Hematopoietic multipotent progenitor cell (in vitro differentiated cells): ENCODE measurements at regions not wholly inside any gene's neighbourhood (a gene's known extent, or its start where the extent isn't known, plus 50 kb on each side); places are given as distances from the start of the nearest gene placed in this dataset.
A peak's percentile ranks its signal among the peaks of the same experiment; 100 is the strongest.
"Not testable (repeated sequence)": the region's sequence is repeated elsewhere in the genome, so short reads cannot be mapped to it uniquely, and the experiment has no call there.

Source experiments
- DNase-seq, 3 donors: peaks; one replicate each; pipeline ENCODE4 v3.0.0-alpha.2; 2011 to 2015; ENCODE audit warnings: low read depth in 2 of 3, low spot score in 2 of 3

DNA sequence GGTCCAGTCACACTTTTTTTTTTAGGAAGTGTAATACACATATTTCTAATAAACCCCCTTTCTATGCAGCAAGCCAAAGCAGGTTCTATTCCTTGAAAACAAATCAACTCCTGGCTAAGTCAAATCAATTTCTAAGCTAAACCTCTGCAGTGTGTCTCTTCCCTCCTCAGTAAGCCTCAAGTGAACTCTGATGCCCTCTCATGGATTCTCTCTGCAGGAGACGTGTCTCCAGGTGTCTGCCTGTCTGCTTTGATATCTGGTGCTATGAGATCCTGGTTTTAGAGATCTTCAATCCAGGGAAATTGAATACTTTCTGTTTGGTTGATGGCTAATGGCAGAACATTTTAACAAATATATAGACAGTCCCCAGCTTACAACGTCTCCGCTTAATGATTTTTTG is 791.7 kb downstream of the AACS start:
- no peak for DNase-seq

DNA sequence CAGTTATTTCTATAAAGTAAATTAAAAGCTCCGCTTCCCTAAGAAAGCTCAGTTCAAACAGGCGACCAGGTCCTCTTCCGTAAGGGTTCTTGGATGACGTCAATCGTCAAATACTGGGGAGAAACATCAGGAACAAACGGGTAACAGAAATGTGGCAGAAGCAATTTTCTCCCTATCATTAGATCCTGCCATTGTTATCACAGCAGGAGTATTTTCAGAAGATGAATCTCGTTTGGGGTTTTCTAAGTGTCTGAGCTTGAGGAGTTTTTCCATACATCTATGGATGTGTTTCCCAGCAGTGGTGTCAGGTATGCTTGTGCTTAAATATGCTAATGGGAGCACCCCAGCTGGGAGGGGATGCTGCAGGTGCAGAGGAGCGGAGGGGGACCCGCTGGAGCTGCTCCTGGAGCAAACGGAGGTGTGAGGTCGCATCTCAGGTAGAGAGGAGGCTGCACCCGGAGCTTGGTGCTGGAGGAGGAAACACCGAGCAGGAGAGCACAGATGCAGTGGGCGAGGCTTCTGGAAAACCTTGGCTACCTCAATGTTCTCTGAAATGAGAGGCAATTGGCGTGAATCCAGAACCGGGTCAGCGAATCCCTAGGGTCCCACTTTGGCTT is 795.5 kb downstream of the AACS start:
- DNase-seq, result no peak

DNA sequence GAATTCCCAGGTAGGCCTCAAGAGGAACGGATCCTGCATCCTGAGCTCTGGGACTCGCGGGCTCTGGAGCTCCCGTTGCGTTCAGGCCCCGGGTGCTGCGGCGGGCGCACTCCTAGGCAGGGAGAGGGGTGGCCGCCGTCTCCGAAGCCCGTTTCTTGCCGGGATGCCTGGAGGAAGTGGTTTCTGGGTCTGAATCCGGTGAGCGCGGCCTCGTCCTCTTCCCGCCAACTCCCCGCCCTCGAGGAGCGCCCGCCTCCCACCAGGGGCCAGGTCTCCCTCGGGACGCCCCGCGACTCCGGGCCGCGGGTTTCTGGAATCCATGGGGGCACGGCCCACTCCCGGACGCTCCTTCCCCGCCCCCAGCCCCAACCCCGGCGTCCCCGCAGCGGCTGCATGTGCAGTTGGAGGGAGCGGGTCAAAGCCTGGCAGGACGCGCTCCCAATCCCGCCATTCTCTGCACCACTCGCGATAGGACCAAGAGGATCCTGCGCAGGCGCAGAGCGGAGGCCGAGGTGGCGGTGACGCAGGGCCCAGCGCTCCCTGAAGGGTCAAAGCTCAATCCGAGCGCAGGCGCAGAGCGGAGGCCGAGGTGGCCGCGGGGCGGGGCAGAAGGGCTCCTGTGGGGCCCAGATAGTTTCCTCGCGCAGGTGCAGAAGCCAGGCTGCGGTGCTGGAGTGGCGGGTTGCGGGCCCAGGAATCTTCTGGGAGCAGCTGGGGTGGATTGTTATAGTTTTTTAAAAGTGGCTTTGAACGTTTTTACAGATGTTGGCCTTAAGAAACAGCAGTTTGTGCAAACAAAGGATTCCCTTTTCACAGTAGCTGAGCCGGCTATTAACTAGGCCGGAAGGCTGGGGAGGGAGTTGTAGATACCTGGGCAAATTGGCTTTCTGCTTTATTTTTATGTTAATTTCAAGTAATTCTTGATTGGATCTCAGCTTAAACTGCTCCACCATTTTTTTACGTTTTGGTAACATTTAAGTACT is 796.4 kb downstream of the AACS start:
- peak in 2 of 3 donors; percentile 3 to 39 for DNase-seq

DNA sequence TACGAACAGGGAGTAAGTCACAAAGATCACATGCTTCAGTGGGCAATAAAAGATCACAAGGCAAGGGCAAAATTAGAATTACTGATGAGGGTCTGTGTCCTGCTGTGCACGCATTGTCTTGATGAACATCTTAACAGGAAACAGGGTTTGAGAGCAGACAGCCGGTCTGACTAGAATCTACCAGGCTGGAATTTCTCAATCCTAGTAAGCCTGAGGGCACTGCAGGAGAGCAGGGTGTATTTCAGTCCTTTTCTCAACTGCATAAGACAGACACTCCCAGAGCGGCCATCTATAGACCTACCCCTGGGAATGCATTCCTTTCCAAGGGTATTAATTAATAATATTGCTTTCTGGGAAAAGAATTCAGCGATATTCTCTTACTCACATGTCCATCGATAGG is 800.0 kb downstream of the AACS start:
- not testable (repeated sequence) for DNase-seq

DNA sequence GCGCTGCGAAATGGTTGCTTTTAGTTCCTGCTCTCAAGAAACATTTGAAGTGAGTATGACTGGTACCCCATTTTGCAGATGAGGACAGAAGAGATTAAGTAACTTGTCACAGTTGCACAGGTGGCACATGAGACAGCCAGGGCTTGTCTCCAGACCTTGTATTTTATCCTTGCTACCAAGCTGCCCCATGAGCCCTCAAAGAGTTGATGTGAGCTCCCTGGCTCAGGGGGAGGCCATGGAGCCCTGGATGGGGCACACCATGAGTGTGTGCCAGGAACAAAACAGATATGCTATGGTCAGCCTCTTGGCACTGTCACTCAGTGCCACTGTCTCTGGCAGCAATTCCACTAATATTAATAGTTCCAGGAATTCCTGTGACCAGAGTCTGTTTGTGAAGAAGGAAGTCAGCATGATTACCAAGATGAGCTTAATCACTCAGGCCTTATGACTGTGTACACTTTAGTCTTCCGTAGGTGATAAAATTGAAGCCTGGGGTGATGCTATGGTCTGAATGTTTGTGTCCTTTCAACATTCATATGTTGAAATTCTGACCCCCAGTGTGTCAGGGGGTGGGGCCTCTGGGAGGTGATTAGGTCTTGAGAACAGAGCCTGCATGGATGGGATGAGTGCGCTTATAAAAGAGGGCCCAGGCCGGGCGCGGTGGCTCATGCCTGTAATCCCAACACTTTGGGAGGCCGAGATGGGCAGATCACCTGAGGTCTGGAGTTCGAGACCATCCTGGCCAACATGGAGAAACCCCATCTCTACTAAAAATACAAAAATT is 806.8 kb downstream of the AACS start:
- DNase-seq, result no peak

DNA sequence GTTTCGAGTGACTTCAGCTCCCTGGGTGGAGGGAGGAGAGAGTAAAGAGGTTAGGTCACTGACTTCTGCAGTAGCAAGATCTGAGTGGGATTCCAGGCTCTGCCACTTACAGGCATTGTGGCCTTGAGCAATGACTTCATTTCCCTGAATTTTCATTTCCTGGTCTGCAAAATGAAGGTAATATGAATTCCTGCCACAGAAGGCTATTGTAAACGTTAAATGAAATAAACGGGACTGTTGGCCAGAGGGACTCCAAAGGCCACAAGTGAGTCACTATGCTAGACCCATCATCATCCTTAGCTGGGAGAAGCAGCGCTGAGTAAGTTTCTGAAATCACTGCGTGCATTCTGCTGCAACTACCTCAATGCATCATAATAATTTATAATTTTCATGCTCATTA is 807.8 kb downstream of the AACS start:
- no peak for DNase-seq

DNA sequence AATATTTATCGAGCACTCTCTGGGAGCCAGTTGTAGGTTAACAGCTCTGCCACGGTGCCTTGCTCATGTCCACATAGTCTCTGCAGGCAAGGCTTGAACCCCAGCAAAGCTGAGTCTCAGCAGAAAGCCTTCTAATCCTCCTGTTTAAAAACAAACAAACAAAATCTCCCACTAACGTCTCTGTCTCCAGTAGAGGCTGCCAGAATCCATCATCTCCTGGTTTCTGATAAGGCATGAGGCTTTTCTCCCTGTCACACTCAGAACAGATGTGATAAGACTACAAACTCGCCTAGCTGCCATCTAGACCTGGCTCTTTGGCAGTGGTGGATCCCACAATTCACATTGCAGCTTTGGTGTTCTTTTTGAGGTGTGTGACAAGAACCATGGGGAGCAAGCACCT is 813.2 kb downstream of the AACS start:
- no peak for DNase-seq

DNA sequence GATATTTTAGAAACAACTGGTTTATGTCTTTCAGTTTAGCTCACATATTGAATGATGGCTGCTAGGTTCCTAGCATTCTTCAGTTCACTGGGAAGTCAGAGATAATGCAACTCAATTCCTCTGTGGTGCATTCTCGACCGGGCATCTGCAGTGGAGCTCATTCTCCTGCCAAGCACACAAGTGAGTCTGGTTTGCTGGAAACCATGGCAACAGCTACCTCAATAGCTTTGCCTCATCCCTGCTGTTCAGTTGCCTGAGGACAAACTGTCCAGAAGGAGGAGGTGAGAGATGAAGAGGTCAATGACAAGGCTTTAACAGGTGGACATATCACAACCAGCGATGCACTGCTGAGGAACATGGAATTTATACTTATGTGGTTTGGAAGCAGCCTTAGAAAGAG is 816.9 kb downstream of the AACS start:
- DNase-seq, result no peak

DNA sequence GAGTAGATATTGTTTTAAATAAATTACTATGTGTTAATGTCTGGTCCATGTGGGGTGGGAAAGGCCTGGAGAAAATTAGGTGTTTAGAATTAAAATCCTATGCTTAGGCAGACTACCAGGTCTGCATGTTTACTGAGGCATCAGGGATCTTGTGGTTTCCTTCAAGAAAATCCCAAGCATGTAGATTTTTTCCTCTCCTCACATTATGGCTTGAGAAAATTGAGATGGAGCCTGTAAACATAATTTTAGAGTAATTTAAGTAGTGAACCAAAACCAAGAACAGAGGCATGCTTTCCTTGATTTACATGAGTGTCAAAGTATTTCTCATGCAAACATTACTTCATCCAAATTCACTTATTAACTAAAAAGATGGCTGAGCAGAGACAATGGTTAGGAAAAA is 823.7 kb downstream of the AACS start:
- DNase-seq, result no peak

DNA sequence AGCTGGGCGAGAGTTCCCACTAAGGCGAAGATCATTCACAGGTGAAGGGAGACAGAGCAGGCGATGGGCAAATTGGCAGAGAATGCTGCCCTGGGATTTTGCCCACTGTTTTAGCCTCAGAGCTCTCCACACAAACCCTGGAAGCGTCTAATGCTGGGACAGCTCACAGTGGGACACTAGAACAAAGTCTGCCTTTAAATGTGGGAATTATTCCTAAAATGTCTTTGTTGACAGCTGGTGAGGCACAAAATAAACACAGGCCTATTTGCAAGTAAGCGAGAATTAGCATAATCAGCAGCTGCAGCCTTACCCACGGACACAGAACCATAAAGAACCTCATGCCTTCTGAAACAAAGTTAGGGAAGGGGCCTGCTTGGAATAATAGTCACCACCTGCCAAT is 824.5 kb downstream of the AACS start:
- DNase-seq, result no peak

DNA sequence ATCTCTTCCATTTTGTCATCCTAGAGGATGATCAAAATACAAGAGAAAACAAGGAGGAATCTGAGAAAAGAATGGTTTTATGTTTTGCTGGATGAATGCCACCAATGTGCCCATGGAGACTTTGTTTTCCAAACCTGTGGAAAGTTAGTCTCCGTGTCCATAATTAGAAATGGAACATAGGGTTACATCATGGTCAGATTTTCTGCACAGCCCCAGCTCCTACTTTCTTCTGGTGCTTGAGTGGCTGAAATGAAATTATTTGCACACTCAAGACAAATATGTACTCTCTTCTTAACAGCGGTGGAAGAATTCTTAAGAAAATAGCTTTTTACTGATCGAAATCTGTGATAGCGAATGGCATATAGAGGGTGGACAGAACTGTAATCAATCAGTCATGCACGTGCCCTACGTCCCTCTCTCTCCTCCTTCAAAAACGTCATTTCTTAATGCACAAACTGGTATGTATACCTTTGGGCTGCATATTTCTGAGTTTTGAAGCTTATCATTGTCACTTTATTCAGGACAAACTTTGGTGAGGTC is 825.2 kb downstream of the AACS start:
- no peak for DNase-seq

DNA sequence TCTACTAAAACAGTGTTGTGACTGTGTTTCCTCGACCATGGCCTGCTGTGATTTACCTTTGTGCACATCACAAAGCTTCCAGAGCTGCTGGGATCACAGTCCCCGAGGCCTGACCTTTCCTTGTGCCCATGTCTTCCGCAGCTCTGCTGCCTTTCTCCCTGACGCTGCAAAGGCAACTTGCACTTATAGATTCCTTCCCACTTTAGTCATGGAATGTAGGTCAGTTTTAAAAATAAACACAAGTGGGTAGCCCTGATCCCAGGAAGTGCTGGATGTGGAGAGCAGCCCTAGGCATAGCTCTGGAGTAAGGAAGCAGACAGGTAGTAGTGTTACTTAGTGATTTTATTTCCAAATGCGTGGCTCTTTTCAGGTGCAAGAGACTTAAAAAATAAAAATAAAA is 825.7 kb downstream of the AACS start:
- DNase-seq, result no peak

DNA sequence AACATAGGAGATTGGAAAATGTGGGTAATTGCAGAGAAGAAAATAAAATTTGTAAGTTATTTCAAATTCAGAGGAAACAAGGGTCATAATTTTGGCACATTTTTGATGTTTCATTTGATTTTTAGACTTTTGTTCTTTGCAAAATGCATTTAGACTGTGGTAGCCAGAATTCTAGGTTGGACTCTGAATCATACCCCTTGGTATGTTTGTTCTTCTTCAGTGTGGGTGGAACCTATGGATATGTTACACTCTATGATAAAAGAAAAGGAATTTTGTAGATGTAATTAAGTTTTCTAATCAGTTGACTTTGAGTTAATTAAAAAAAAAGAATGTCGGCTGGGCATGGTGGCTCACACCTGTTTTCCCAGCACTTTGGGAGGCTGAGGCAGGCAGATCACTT is 827.0 kb downstream of the AACS start:
- no peak for DNase-seq

DNA sequence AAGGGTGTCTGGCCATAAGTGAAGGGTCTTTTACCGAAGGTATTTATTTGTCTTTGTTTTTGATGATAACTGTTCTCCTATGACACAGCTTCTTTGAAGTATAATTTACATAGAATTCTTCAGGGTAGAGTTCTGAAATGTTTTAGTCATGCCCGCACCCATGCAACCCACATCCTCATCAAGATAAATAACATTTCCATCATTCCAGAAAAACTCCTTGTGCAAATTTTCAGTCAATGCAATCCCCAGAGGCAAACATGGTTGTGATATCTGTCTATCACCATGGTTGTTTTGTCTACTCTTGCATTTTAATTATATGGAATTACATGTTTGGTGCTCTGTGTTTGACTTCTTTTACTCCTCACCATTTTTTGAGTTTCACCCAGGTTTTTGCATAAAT is 837.8 kb downstream of the AACS start:
- no peak for DNase-seq

DNA sequence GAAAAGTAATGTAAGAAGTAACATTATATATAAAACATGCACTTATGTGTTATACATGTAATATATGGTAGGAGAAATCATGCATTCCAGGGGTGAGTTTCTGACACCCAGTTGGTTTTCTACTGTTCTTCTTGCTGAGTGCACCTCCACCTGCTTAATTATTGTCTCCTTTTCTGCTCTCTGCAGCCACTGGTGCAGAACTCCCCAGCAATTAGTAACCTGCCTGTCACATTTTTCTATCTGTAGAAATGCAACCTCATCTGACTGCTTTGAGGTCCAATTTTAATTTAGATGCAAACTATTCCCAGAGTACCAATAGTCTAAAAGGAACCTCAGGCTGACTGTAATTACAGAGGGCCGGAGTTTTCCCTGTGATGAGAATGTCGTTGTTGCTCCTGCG is 842.1 kb downstream of the AACS start:
- DNase-seq, result no peak

DNA sequence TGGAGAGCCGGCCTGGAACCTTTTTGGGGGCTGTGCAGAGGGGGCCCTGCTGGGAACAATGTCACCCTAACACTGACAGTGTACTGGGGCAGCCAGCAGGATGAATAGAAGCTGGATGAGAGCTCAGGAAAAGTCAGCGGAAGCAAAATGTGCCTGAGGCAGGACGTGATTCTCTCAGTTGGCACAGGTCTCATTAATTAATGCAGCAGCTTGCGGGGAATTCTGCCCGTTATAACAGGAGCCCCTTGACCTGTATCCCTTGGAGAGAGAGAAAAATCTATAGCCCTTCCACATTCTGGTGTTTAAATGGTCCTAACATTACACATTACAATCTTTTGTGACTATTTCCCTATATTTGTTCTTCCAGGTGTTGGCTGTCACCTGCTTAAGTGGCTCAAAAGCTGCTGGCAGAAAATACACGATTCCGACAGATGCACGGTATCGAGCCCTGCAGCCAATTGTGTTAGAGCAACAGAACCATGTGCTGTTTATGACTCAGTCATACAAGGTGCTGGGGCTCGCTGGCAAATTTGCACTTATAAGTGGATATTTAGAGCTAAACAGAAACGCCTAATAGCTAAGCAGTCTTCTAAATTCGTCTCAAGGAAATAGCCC is 854.7 kb downstream of the AACS start:
- DNase-seq, result no peak

DNA sequence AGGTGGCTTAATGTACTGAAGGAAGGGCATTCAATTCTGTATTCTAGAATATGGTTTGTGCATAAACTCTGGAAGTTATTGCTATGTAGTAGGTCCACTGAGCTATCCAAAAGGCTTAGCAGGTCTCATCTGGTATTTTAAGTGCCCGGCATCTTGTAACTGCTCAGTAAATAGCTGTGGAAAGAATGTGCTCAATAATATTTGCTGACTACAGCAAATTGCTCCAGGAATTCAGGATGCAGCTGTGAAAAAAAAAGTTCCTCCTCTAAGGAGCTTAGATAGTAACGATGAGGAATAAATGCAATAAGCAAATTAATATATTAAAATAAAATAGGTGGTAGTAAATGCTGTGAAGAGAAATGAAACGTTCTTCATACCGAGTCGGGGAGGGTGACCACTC is 857.1 kb downstream of the AACS start:
- no peak for DNase-seq

DNA sequence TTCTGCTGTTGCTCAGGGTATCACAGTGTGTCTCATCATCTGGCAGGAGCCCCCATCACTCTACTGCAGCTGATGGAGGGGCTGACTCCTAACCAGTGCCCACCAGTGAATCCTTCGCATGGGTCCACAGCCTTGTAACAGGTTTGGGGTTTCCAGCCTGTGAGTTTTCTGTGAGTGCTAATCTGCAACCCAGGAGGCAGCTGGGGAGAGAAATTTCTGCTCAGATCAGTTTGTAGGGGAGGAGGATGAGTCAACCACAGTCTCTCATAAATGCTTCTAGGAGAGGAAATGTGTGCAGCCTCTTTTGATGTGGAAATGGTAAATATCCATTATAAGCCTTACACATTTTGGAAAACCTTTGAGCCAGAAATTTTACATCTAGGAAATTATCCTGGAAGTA is 871.3 kb downstream of the AACS start:
- DNase-seq, result no peak

DNA sequence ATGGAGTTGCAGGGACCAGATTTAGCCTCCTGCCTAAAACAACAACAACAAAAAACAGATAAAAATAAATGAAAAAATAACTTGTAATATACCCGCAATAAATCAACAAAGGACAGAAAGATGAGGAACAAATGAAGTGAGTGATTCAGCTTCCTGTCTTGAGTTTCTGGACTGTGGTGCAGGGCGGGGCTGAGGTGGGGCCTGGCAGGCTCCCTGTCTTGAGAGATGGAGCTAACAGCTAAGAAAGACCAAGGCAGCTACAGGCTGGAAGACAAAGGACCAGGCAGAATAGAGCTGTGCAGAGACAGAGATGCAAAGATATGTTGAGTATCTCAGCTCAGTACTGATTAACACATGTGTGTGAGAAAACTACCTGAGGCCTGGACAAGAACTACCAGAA is 879.2 kb downstream of the AACS start:
- no peak for DNase-seq

DNA sequence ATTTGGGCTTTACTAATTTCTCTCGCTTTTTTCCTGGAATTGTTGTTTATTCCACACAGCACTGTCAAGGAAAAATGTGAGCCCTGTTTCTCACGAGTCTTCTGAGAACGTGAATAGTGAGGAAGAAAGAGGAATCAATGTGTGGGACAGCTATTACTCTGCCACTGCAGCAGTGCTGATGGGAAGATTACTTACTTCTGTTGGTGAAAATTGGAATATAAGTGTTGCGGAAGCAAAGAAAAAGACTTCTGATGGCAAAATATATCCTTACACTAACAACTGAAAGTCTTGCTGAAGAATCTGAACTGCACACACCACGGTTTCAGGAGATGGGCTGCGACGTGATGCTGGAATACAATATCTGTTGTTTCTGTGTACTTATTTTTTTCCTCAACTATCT is 884.2 kb downstream of the AACS start:
- DNase-seq, result no peak

DNA sequence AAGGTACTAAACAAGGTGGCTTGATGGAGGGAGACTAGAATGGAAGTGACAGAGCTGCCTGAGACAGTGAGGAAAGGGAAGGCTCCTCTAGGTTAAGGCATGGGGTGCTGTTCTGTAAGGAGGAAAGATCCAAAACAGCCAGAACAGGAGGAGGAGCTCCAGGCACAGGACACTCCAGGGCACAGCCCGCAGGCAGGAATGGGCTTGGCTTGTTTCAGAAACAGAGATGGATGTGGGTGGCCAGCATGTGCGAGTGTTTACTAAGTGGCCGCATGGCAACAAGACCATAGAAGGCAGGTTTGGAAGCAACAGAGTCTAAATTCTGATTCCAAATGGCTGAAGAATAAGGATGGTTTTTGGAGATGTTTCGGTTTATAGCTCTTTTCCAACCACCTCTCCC is 889.1 kb downstream of the AACS start:
- DNase-seq, result no peak
